ENCODE measurements at regions not wholly inside any gene's neighbourhood (a gene's known extent, or its start where the extent isn't known, plus 50 kb on each side); places are given as distances from the start of the nearest gene placed in this dataset.

DNA sequence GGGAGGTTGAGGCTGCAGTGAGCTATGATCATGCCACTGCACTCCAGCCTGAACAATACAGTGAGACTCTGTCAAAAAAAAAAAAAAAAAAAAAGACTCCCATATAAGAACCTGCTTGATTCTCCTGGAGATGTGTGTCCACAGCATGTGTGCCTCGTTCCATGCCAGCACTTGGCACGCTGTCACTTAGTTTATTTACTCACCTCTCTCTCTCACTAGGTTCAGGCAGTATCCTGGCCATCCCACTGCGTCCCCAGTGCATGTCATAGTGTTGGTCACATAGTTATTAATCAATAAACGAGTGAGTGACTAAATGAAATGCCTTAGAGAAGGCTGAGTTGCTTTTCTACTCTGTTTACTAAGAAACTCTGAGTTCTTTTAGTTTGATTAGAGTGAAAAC, 79.1 kb upstream of the GPR12 start:
- H3K27me3 ChIP-seq: no peaks in the 10 kb centered on the region
- no peak overlapping the region for H3K4me3 ChIP-seq
- WGBS, 2 donors: 67 to 71% methylated on average over 4 of the region's 4 CpGs
- no peaks in the 10 kb centered on the region for H3K4me1 ChIP-seq
- peaks cover 0 to 3% (median 0%) of the 10 kb centered on the region in 4 donors for H3K9me3 ChIP-seq
- DNase-seq (ENCODE audit: low spot score in 2 of 2): no peak
- H3K36me3 ChIP-seq: no peaks in the 10 kb centered on the region
- TF ChIP-seq POLR2A (IDR thresholded peaks at IDR 0.05): no peak
- TF ChIP-seq EP300 (IDR thresholded peaks at IDR 0.05): no peak
- TF ChIP-seq, protein P1, sequence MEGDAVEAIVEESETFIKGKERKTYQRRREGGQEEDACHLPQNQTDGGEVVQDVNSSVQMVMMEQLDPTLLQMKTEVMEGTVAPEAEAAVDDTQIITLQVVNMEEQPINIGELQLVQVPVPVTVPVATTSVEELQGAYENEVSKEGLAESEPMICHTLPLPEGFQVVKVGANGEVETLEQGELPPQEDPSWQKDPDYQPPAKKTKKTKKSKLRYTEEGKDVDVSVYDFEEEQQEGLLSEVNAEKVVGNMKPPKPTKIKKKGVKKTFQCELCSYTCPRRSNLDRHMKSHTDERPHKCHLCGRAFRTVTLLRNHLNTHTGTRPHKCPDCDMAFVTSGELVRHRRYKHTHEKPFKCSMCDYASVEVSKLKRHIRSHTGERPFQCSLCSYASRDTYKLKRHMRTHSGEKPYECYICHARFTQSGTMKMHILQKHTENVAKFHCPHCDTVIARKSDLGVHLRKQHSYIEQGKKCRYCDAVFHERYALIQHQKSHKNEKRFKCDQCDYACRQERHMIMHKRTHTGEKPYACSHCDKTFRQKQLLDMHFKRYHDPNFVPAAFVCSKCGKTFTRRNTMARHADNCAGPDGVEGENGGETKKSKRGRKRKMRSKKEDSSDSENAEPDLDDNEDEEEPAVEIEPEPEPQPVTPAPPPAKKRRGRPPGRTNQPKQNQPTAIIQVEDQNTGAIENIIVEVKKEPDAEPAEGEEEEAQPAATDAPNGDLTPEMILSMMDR (IDR thresholded peaks at IDR 0.05): no peak
- no peak overlapping the region for H3K27ac ChIP-seq

DNA sequence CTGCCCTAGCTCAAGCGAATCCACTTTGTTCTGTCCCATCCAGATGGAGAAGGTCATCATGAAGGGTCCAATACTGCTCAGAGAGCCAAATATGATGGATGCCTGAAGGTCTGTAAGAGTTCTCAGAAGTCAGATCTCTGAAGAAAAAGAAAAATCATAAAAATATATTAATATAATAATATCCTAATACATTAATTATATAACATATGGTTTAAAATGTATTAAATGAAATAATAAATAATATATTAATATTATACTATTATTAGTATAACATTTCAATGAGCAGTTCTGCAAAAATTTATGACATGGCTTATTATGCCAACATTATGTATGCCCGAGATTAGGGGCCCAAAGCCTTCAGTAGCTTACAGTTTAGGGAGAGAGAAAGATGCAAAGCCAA, 78.2 kb upstream of the GPR12 start:
- Histone ChIP-seq H3K9me3 (peaks cover 0 to 3% (median 0%) of the 10 kb centered on the region in 4 donors), H3K36me3 (no peaks in the 10 kb centered on the region), H3K27me3 (no peaks in the 10 kb centered on the region), H3K27ac (no peak overlapping the region), H3K4me1 (no peaks in the 10 kb centered on the region), H3K4me3 (no peak overlapping the region)
- 75 to 84% methylated on average over 2 of the region's 2 CpGs for WGBS, 2 donors
- TF ChIP-seq POLR2A (IDR thresholded peaks at IDR 0.05): no peak
- TF ChIP-seq, protein P1 (IDR thresholded peaks at IDR 0.05): no peak
- no peak for TF ChIP-seq EP300 (IDR thresholded peaks at IDR 0.05)
- no peak for DNase-seq (ENCODE audit: low spot score in 2 of 2)

DNA sequence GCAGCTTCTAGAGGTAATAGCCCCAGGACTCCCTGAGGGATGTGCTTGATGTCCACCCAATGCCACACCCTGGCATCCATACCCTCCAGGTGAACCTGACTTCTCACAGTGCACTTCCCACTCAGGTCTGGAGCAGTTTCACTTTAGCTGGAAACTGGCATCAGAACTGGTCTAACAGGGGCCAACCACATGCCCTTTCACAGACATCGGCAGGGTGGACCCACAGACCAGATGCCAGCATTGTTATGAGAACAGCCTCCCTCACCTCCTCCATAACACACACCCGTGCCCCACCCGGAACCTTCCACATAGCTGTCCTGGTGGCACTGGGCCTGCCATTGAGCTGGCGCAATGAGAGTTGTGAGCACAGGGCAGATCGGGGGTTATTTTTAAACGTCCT, 77.4 kb upstream of the GPR12 start:
- Histone ChIP-seq H3K36me3 (no peaks in the 10 kb centered on the region), H3K4me3 (no peak overlapping the region), H3K9me3 (peaks cover 0 to 3% (median 0%) of the 10 kb centered on the region in 4 donors), H3K4me1 (no peaks in the 10 kb centered on the region), H3K27me3 (no peaks in the 10 kb centered on the region), H3K27ac (no peak overlapping the region)
- TF ChIP-seq EP300 (IDR thresholded peaks at IDR 0.05) (no peak), POLR2A (IDR thresholded peaks at IDR 0.05) (no peak)
- TF ChIP-seq, protein P1 (IDR thresholded peaks at IDR 0.05): no peak
- WGBS, 2 donors: 78 to 82% methylated on average over 6 of the region's 6 CpGs
- no peak for DNase-seq (ENCODE audit: low spot score in 2 of 2)

DNA sequence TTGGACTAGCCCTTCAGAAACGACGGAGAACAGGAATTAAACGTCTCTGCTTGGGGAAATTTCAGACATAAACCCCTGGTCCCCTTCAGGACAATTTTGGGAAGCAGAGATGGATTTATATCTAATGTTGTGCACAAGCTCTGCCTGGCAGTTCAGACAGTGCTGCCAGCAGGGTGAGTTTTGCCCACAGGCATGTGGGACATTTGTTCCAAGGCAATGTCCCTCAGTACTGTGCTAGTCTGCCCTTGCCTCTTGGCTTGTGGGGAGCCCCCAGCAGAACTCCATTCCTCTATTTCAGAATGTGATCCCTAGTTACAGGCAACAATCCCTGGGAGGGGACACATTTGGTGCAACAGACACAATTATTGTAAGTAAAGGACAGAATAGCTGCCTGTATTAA, 76.5 kb upstream of the GPR12 start:
- Histone ChIP-seq H3K4me3 (no peak overlapping the region), H3K27me3 (no peaks in the 10 kb centered on the region), H3K4me1 (no peaks in the 10 kb centered on the region), H3K9me3 (peaks cover 0 to 3% (median 0%) of the 10 kb centered on the region in 4 donors), H3K27ac (no peak overlapping the region), H3K36me3 (no peaks in the 10 kb centered on the region)
- TF ChIP-seq EP300 (IDR thresholded peaks at IDR 0.05) (no peak), POLR2A (IDR thresholded peaks at IDR 0.05) (no peak)
- TF ChIP-seq, protein P1 (IDR thresholded peaks at IDR 0.05): no peak
- no peak for DNase-seq (ENCODE audit: low spot score in 2 of 2)
- 80 to 88% methylated on average over 3 of the region's 3 CpGs for WGBS, 2 donors

DNA sequence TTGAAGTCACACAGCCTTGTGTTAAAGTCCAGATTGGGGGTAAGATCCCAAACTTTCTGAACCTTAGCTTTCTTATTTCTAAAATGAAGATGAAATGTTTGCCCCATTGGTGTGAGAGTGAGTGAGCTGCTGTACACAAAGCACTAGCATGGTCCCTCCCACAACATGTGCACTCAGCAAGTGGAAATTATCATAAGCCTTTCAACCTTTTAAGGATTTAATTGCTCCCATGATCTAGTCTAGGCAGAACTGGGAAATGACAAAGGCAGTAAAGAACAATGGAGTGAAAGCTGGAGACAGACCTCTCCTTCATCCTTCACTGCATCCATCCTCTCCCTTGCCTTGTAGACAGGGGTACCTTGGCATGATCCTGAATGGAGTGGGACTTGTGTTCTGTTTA, 76.0 kb upstream of the GPR12 start:
- Histone ChIP-seq H3K4me1 (no peaks in the 10 kb centered on the region), H3K4me3 (no peak overlapping the region), H3K27ac (no peak overlapping the region), H3K36me3 (no peaks in the 10 kb centered on the region), H3K27me3 (no peaks in the 10 kb centered on the region), H3K9me3 (peaks cover 0 to 3% (median 0%) of the 10 kb centered on the region in 4 donors)
- no peak for DNase-seq (ENCODE audit: low spot score in 2 of 2)
- TF ChIP-seq EP300 (IDR thresholded peaks at IDR 0.05): no peak
- TF ChIP-seq, protein P1 (IDR thresholded peaks at IDR 0.05): no peak
- TF ChIP-seq POLR2A (IDR thresholded peaks at IDR 0.05): no peak
